ENCODE measurements at regions not wholly inside any gene's neighbourhood (a gene's known extent, or its start where the extent isn't known, plus 50 kb on each side); places are given as distances from the start of the nearest gene placed in this dataset.

DNA sequence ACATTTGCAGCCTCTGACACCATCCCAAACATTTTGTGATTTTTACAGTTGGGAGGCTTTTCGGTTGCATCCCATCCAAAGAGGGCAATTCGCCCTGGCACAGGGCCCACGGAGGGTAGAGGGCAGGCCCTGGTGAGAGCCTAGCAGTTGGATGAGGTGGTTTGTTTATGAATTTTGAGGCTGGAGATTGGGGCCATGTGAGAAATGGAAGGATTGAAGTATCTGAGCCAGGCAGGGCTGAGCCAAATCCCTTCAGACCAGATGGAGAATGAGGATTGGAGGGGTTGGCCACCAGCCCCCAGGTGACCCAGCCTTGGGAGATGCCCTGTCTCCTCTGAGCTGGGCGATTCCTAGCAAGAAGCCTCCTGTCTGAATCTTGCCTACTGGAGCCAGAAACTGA, 52.6 kb upstream of the CCDC167 start:
- TF ChIP-seq, protein P1, sequence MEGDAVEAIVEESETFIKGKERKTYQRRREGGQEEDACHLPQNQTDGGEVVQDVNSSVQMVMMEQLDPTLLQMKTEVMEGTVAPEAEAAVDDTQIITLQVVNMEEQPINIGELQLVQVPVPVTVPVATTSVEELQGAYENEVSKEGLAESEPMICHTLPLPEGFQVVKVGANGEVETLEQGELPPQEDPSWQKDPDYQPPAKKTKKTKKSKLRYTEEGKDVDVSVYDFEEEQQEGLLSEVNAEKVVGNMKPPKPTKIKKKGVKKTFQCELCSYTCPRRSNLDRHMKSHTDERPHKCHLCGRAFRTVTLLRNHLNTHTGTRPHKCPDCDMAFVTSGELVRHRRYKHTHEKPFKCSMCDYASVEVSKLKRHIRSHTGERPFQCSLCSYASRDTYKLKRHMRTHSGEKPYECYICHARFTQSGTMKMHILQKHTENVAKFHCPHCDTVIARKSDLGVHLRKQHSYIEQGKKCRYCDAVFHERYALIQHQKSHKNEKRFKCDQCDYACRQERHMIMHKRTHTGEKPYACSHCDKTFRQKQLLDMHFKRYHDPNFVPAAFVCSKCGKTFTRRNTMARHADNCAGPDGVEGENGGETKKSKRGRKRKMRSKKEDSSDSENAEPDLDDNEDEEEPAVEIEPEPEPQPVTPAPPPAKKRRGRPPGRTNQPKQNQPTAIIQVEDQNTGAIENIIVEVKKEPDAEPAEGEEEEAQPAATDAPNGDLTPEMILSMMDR (IDR thresholded peaks at IDR 0.05): no peak
- TF ChIP-seq POLR2A (IDR thresholded peaks at IDR 0.05) (no peak), EP300 (IDR thresholded peaks at IDR 0.05) (no peak)
